ENCODE measurements at regions not wholly inside any gene's neighbourhood (a gene's known extent, or its start where the extent isn't known, plus 50 kb on each side); places are given as distances from the start of the nearest gene placed in this dataset.

- H3K27ac Mint-ChIP-seq: no peak overlapping the region
- Histone ChIP-seq H3K4me3 (ENCODE audit: low read depth, low read length) (no peak overlapping the region), H3K27ac (ENCODE audit: insufficient read depth, low read length, poor library complexity, severe bottlenecking) (no peak overlapping the region), H3K9me3 (ENCODE audit: control insufficient read depth in 2 of 2, low read length in 2 of 2) (no peaks in the 10 kb centered on the region), H3K36me3 (ENCODE audit: control insufficient read depth, insufficient read depth, low read length) (no peaks in the 10 kb centered on the region), H3K27me3 (ENCODE audit: control insufficient read depth, insufficient read depth, low read length) (no peaks in the 10 kb centered on the region), H3K4me1 (ENCODE audit: control insufficient read depth, insufficient read depth, low read length, poor library complexity, severe bottlenecking) (no peaks in the 10 kb centered on the region)
- DNase-seq: no peak
- no peak overlapping the region for H3K4me3 Mint-ChIP-seq
- no peaks in the 10 kb centered on the region for H3K27me3 Mint-ChIP-seq
- no peak for ATAC-seq (ENCODE audit: low read depth in 2 of 2)
- no peaks in the 10 kb centered on the region for H3K36me3 Mint-ChIP-seq
- H3K4me1 Mint-ChIP-seq: peaks cover 0 to 2% (median 0%) of the 10 kb centered on the region in 4 donors
- no peaks in the 10 kb centered on the region for H3K9me3 Mint-ChIP-seq
Observed at GRCh38 chr6:40961831-40962230, 77.2 kb downstream of the UNC5CL start.

- Mint-ChIP-seq H3K4me1 (peaks cover 0 to 2% (median 0%) of the 10 kb centered on the region in 4 donors), H3K4me3 (no peak overlapping the region), H3K27me3 (no peaks in the 10 kb centered on the region), H3K36me3 (no peaks in the 10 kb centered on the region), H3K9me3 (no peaks in the 10 kb centered on the region), H3K27ac (peak overlapping the region in 1 of 3 donors; percentile 64)
- no peak for ATAC-seq (ENCODE audit: low read depth in 2 of 2)
- H3K4me3 ChIP-seq (ENCODE audit: low read depth, low read length): no peak overlapping the region
- no peak overlapping the region for H3K27ac ChIP-seq (ENCODE audit: insufficient read depth, low read length, poor library complexity, severe bottlenecking)
- H3K36me3 ChIP-seq (ENCODE audit: control insufficient read depth, insufficient read depth, low read length): no peaks in the 10 kb centered on the region
- H3K9me3 ChIP-seq (ENCODE audit: control insufficient read depth in 2 of 2, low read length in 2 of 2): no peaks in the 10 kb centered on the region
- DNase-seq: no peak
- H3K27me3 ChIP-seq (ENCODE audit: control insufficient read depth, insufficient read depth, low read length): peaks cover 3% of the 10 kb centered on the region
- no peaks in the 10 kb centered on the region for H3K4me1 ChIP-seq (ENCODE audit: control insufficient read depth, insufficient read depth, low read length, poor library complexity, severe bottlenecking)
Observed at GRCh38 chr6:40960742-40961430, 78.1 kb downstream of the UNC5CL start.

GRCh38 chr6:40959781-40960327, 79.2 kb downstream of the UNC5CL start:
- peaks cover 5% of the 10 kb centered on the region for H3K27me3 ChIP-seq (ENCODE audit: control insufficient read depth, insufficient read depth, low read length)
- no peak overlapping the region for H3K27ac ChIP-seq (ENCODE audit: insufficient read depth, low read length, poor library complexity, severe bottlenecking)
- no peaks in the 10 kb centered on the region for H3K36me3 ChIP-seq (ENCODE audit: control insufficient read depth, insufficient read depth, low read length)
- no peaks in the 10 kb centered on the region for H3K9me3 ChIP-seq (ENCODE audit: control insufficient read depth in 2 of 2, low read length in 2 of 2)
- DNase-seq (no peak), ATAC-seq (ENCODE audit: low read depth in 2 of 2) (no peak)
- H3K4me1 Mint-ChIP-seq: peaks cover 0 to 2% (median 0%) of the 10 kb centered on the region in 4 donors
- no peaks in the 10 kb centered on the region for H3K4me1 ChIP-seq (ENCODE audit: control insufficient read depth, insufficient read depth, low read length, poor library complexity, severe bottlenecking)
- H3K27ac Mint-ChIP-seq: no peak overlapping the region
- no peaks in the 10 kb centered on the region for H3K27me3 Mint-ChIP-seq
- no peaks in the 10 kb centered on the region for H3K9me3 Mint-ChIP-seq
- H3K4me3 Mint-ChIP-seq: no peak overlapping the region
- no peak overlapping the region for H3K4me3 ChIP-seq (ENCODE audit: low read depth, low read length)
- no peaks in the 10 kb centered on the region for H3K36me3 Mint-ChIP-seq

- no peaks in the 10 kb centered on the region for H3K27me3 Mint-ChIP-seq
- no peak overlapping the region for H3K27ac Mint-ChIP-seq
- no peak overlapping the region for H3K27ac ChIP-seq (ENCODE audit: insufficient read depth, low read length, poor library complexity, severe bottlenecking)
- H3K27me3 ChIP-seq (ENCODE audit: control insufficient read depth, insufficient read depth, low read length): peaks cover 7% of the 10 kb centered on the region
- H3K36me3 ChIP-seq (ENCODE audit: control insufficient read depth, insufficient read depth, low read length): no peaks in the 10 kb centered on the region
- H3K4me3 ChIP-seq (ENCODE audit: low read depth, low read length): no peak overlapping the region
- H3K4me1 ChIP-seq (ENCODE audit: control insufficient read depth, insufficient read depth, low read length, poor library complexity, severe bottlenecking): no peaks in the 10 kb centered on the region
- H3K4me1 Mint-ChIP-seq: peaks cover 0 to 2% (median 0%) of the 10 kb centered on the region in 4 donors
- DNase-seq (no peak), ATAC-seq (ENCODE audit: low read depth in 2 of 2) (no peak)
- no peaks in the 10 kb centered on the region for H3K9me3 Mint-ChIP-seq
- no peaks in the 10 kb centered on the region for H3K9me3 ChIP-seq (ENCODE audit: control insufficient read depth in 2 of 2, low read length in 2 of 2)
- H3K4me3 Mint-ChIP-seq: no peak overlapping the region
- H3K36me3 Mint-ChIP-seq: no peaks in the 10 kb centered on the region
Observed at GRCh38 chr6:40958738-40959137, 80.3 kb downstream of the UNC5CL start.

- H3K4me3 ChIP-seq (ENCODE audit: low read depth, low read length): no peak overlapping the region
- H3K27me3 ChIP-seq (ENCODE audit: control insufficient read depth, insufficient read depth, low read length): peaks cover 7% of the 10 kb centered on the region
- ATAC-seq (ENCODE audit: low read depth in 2 of 2): no peak
- H3K4me1 ChIP-seq (ENCODE audit: control insufficient read depth, insufficient read depth, low read length, poor library complexity, severe bottlenecking): no peaks in the 10 kb centered on the region
- no peak overlapping the region for H3K4me3 Mint-ChIP-seq
- peaks cover 0 to 2% (median 0%) of the 10 kb centered on the region in 4 donors for H3K4me1 Mint-ChIP-seq
- H3K9me3 Mint-ChIP-seq: no peaks in the 10 kb centered on the region
- H3K36me3 ChIP-seq (ENCODE audit: control insufficient read depth, insufficient read depth, low read length): no peaks in the 10 kb centered on the region
- H3K27ac ChIP-seq (ENCODE audit: insufficient read depth, low read length, poor library complexity, severe bottlenecking): no peak overlapping the region
- H3K9me3 ChIP-seq (ENCODE audit: control insufficient read depth in 2 of 2, low read length in 2 of 2): no peaks in the 10 kb centered on the region
- no peaks in the 10 kb centered on the region for H3K36me3 Mint-ChIP-seq
- peaks cover 7% of the 10 kb centered on the region for H3K27me3 Mint-ChIP-seq
- peak overlapping the region in 1 of 3 donors; percentile 46 for H3K27ac Mint-ChIP-seq
- DNase-seq: no peak
Observed at GRCh38 chr6:40957616-40958492, 81.2 kb downstream of the UNC5CL start.

GRCh38 chr6:40956936-40957335, 82.1 kb downstream of the UNC5CL start:
- no peak for ATAC-seq (ENCODE audit: low read depth in 2 of 2)
- no peak overlapping the region for H3K27ac ChIP-seq (ENCODE audit: insufficient read depth, low read length, poor library complexity, severe bottlenecking)
- no peaks in the 10 kb centered on the region for H3K36me3 ChIP-seq (ENCODE audit: control insufficient read depth, insufficient read depth, low read length)
- peaks cover 7% of the 10 kb centered on the region for H3K27me3 ChIP-seq (ENCODE audit: control insufficient read depth, insufficient read depth, low read length)
- H3K4me1 ChIP-seq (ENCODE audit: control insufficient read depth, insufficient read depth, low read length, poor library complexity, severe bottlenecking): no peaks in the 10 kb centered on the region
- no peak overlapping the region for H3K4me3 Mint-ChIP-seq
- H3K36me3 Mint-ChIP-seq: no peaks in the 10 kb centered on the region
- no peaks in the 10 kb centered on the region for H3K4me1 Mint-ChIP-seq
- H3K27ac Mint-ChIP-seq: no peak overlapping the region
- no peak for DNase-seq
- H3K9me3 Mint-ChIP-seq: no peaks in the 10 kb centered on the region
- H3K27me3 Mint-ChIP-seq: peaks cover 7% of the 10 kb centered on the region
- no peak overlapping the region for H3K4me3 ChIP-seq (ENCODE audit: low read depth, low read length)
- no peaks in the 10 kb centered on the region for H3K9me3 ChIP-seq (ENCODE audit: control insufficient read depth in 2 of 2, low read length in 2 of 2)

- Histone ChIP-seq H3K36me3 (ENCODE audit: control insufficient read depth, insufficient read depth, low read length) (no peaks in the 10 kb centered on the region), H3K9me3 (ENCODE audit: control insufficient read depth in 2 of 2, low read length in 2 of 2) (no peaks in the 10 kb centered on the region), H3K27me3 (ENCODE audit: control insufficient read depth, insufficient read depth, low read length) (peaks cover 7% of the 10 kb centered on the region), H3K4me1 (ENCODE audit: control insufficient read depth, insufficient read depth, low read length, poor library complexity, severe bottlenecking) (no peaks in the 10 kb centered on the region), H3K4me3 (ENCODE audit: low read depth, low read length) (no peak overlapping the region), H3K27ac (ENCODE audit: insufficient read depth, low read length, poor library complexity, severe bottlenecking) (no peak overlapping the region)
- Mint-ChIP-seq H3K27me3 (peaks cover 15% of the 10 kb centered on the region), H3K36me3 (no peaks in the 10 kb centered on the region), H3K4me1 (no peaks in the 10 kb centered on the region), H3K4me3 (no peak overlapping the region), H3K9me3 (peaks cover 0 to 1% (median 0%) of the 10 kb centered on the region in 7 donors), H3K27ac (no peak overlapping the region)
- DNase-seq (no peak), ATAC-seq (ENCODE audit: low read depth in 2 of 2) (no peak)
Observed at GRCh38 chr6:40955178-40955545, 83.9 kb downstream of the UNC5CL start.
